ENCODE measurements at regions not wholly inside any gene's neighbourhood (a gene's known extent, or its start where the extent isn't known, plus 50 kb on each side); places are given as distances from the start of the nearest gene placed in this dataset.

- no peak for TF ChIP-seq POLR2A (IDR thresholded peaks at IDR 0.05)
- no peak for TF ChIP-seq CTCF (IDR thresholded peaks at IDR 0.05)
These were observed 94.2 kb upstream of the IGFBP3 start for GRCh38 chr7:46015107-46015868.
